ENCODE measurements at regions not wholly inside any gene's neighbourhood (a gene's known extent, or its start where the extent isn't known, plus 50 kb on each side); places are given as distances from the start of the nearest gene placed in this dataset.

DNA sequence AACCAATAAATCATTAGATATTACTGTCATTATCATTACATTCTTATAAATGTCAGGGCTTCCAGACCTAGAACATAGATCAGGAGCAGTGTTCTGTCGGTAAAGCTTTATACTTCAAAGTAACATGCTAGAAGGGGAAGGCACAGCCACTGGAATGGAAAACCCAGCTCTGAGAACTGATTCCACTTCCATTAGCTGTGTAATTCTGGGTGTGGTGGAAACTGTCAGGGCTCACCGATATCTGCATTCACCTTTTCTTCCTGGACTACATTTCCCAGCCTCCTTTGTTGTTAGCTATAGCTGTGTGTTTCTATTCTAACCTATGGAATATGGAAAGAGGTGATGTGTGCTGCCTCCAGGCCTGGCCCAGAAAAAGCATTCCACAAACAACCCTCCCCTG, 585.8 kb downstream of the BUD13 start:
- no peak overlapping the region for H3K4me2 ChIP-seq (ENCODE audit: low read length)
- no peaks in the 10 kb centered on the region for H3K79me1 ChIP-seq (ENCODE audit: low read length)
- H3K9me3 ChIP-seq (ENCODE audit: insufficient read depth, low read depth, low read length): peaks cover 1% of the 10 kb centered on the region
- H2AFZ ChIP-seq (ENCODE audit: insufficient read depth, low read length, poor library complexity): no peak overlapping the region
- no peak overlapping the region for H3K14ac ChIP-seq (ENCODE audit: low read length)
- H3K18ac ChIP-seq (ENCODE audit: low read length): no peak overlapping the region
- H3K36me3 ChIP-seq (ENCODE audit: control insufficient read depth in 1 of 2, insufficient read depth in 2 of 2, low read length in 2 of 2): no peaks in the 10 kb centered on the region
- no CpG with 5 or more reads among the region's 2 CpGs for WGBS (ENCODE audit: extremely low coverage, insufficient coverage, insufficient read length)
- H3K27me3 ChIP-seq (ENCODE audit: insufficient read depth, low read length): no peaks in the 10 kb centered on the region
- no peak overlapping the region for H3K27ac ChIP-seq (ENCODE audit: low read depth, low read length)
- no peak overlapping the region for H3K4ac ChIP-seq (ENCODE audit: low read depth, low read length)
- no peak overlapping the region for H2BK12ac ChIP-seq (ENCODE audit: low read length)
- no peak for DNase-seq
- no peak overlapping the region for H3K4me3 ChIP-seq (ENCODE audit: low read depth, low read length)
- no peak overlapping the region for H4K91ac ChIP-seq (ENCODE audit: low read depth, low read length)
- no peak overlapping the region for H4K8ac ChIP-seq (ENCODE audit: low read depth, low read length)
- no peak overlapping the region for H2BK120ac ChIP-seq (ENCODE audit: insufficient read depth, low read length, poor library complexity)
- no peak overlapping the region for H2BK5ac ChIP-seq (ENCODE audit: low read depth, low read length, poor library complexity)
- H3K79me2 ChIP-seq (ENCODE audit: control insufficient read depth, insufficient read depth, low read length, poor library complexity): no peaks in the 10 kb centered on the region
- H3K9ac ChIP-seq (ENCODE audit: low read length): no peak overlapping the region
- H3K4me1 ChIP-seq (ENCODE audit: control insufficient read depth in 1 of 2, insufficient read depth in 2 of 2, low read length in 2 of 2): no peaks in the 10 kb centered on the region
- H4K12ac ChIP-seq (ENCODE audit: low read depth, low read length): no peak overlapping the region
- no peak overlapping the region for H3K23ac ChIP-seq (ENCODE audit: low read length)
- H2AK5ac ChIP-seq (ENCODE audit: low read length): no peak overlapping the region

DNA sequence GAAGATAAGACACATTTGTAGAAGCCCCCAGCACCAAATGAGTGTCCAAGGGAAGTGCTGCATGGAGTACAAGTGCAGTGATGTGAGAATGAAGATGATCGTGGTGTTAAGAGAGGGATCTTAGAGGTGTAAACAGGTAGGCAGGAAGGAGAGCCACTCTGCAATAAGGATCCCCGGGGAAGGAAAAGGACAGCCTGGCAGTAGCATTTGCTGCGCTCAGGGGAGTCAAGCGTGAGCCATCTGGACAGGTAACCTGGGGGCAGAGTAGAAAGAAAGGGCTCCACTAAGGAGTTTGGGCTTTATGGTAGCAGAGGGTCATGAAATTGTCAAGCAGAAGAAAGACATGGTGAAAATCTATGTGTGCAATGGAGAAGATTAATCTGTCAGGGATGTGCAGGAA, 587.2 kb downstream of the BUD13 start:
- H2BK120ac ChIP-seq (ENCODE audit: insufficient read depth, low read length, poor library complexity): no peak overlapping the region
- no peak overlapping the region for H3K23ac ChIP-seq (ENCODE audit: low read length)
- H3K14ac ChIP-seq (ENCODE audit: low read length): no peak overlapping the region
- H3K4me1 ChIP-seq (ENCODE audit: control insufficient read depth in 1 of 2, insufficient read depth in 2 of 2, low read length in 2 of 2): no peaks in the 10 kb centered on the region
- no peak overlapping the region for H3K4me3 ChIP-seq (ENCODE audit: low read depth, low read length)
- no peak overlapping the region for H2AFZ ChIP-seq (ENCODE audit: insufficient read depth, low read length, poor library complexity)
- no peak overlapping the region for H2BK5ac ChIP-seq (ENCODE audit: low read depth, low read length, poor library complexity)
- no peak overlapping the region for H4K91ac ChIP-seq (ENCODE audit: low read depth, low read length)
- H2AK5ac ChIP-seq (ENCODE audit: low read length): no peak overlapping the region
- no peak for DNase-seq
- H4K8ac ChIP-seq (ENCODE audit: low read depth, low read length): no peak overlapping the region
- no peaks in the 10 kb centered on the region for H3K27me3 ChIP-seq (ENCODE audit: insufficient read depth, low read length)
- H3K36me3 ChIP-seq (ENCODE audit: control insufficient read depth in 1 of 2, insufficient read depth in 2 of 2, low read length in 2 of 2): no peaks in the 10 kb centered on the region
- H2BK12ac ChIP-seq (ENCODE audit: low read length): no peak overlapping the region
- H3K4me2 ChIP-seq (ENCODE audit: low read length): no peak overlapping the region
- no peaks in the 10 kb centered on the region for H3K79me2 ChIP-seq (ENCODE audit: control insufficient read depth, insufficient read depth, low read length, poor library complexity)
- no peak overlapping the region for H3K27ac ChIP-seq (ENCODE audit: low read depth, low read length)
- no peak overlapping the region for H3K9ac ChIP-seq (ENCODE audit: low read length)
- H3K4ac ChIP-seq (ENCODE audit: low read depth, low read length): no peak overlapping the region
- H3K9me3 ChIP-seq (ENCODE audit: insufficient read depth, low read depth, low read length): peaks cover 1% of the 10 kb centered on the region
- no peak overlapping the region for H4K12ac ChIP-seq (ENCODE audit: low read depth, low read length)
- 100% methylated on average over 1 of the region's 4 CpGs for WGBS (ENCODE audit: extremely low coverage, insufficient coverage, insufficient read length)
- no peak overlapping the region for H3K18ac ChIP-seq (ENCODE audit: low read length)
- H3K79me1 ChIP-seq (ENCODE audit: low read length): no peaks in the 10 kb centered on the region

DNA sequence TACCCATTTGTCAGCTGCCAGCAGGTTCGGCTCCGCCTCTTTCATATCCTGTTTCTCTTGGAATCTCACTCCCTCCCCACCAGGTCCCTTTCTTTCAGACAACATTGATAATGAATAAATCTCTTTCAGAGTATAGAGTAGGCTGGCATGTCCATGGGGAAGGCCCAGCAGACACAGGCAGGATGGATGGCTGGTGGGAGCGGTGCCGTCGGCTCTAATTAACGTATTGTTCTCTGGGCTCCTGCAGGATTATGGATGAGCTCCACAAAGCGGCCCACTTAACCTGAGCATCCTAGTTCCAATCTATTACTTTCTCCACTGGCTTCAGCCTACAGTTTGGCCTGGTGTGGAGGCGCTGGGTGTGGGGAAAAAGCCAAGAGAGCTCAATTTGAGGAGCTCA, 588.0 kb downstream of the BUD13 start:
- H3K4me2 ChIP-seq (ENCODE audit: low read length): no peak overlapping the region
- H2BK12ac ChIP-seq (ENCODE audit: low read length): no peak overlapping the region
- H4K12ac ChIP-seq (ENCODE audit: low read depth, low read length): no peak overlapping the region
- H3K14ac ChIP-seq (ENCODE audit: low read length): no peak overlapping the region
- no peak overlapping the region for H3K9ac ChIP-seq (ENCODE audit: low read length)
- H3K4me1 ChIP-seq (ENCODE audit: control insufficient read depth in 1 of 2, insufficient read depth in 2 of 2, low read length in 2 of 2): no peaks in the 10 kb centered on the region
- no peak overlapping the region for H2AK5ac ChIP-seq (ENCODE audit: low read length)
- peaks cover 1% of the 10 kb centered on the region for H3K9me3 ChIP-seq (ENCODE audit: insufficient read depth, low read depth, low read length)
- DNase-seq: no peak
- H2BK5ac ChIP-seq (ENCODE audit: low read depth, low read length, poor library complexity): no peak overlapping the region
- H3K27ac ChIP-seq (ENCODE audit: low read depth, low read length): no peak overlapping the region
- H3K4me3 ChIP-seq (ENCODE audit: low read depth, low read length): no peak overlapping the region
- no peaks in the 10 kb centered on the region for H3K79me2 ChIP-seq (ENCODE audit: control insufficient read depth, insufficient read depth, low read length, poor library complexity)
- no peak overlapping the region for H3K23ac ChIP-seq (ENCODE audit: low read length)
- no peak overlapping the region for H3K18ac ChIP-seq (ENCODE audit: low read length)
- WGBS (ENCODE audit: extremely low coverage, insufficient coverage, insufficient read length): no CpG with 5 or more reads among the region's 8 CpGs
- no peak overlapping the region for H2AFZ ChIP-seq (ENCODE audit: insufficient read depth, low read length, poor library complexity)
- no peak overlapping the region for H4K8ac ChIP-seq (ENCODE audit: low read depth, low read length)
- H3K36me3 ChIP-seq (ENCODE audit: control insufficient read depth in 1 of 2, insufficient read depth in 2 of 2, low read length in 2 of 2): no peaks in the 10 kb centered on the region
- no peak overlapping the region for H3K4ac ChIP-seq (ENCODE audit: low read depth, low read length)
- H2BK120ac ChIP-seq (ENCODE audit: insufficient read depth, low read length, poor library complexity): no peak overlapping the region
- no peak overlapping the region for H4K91ac ChIP-seq (ENCODE audit: low read depth, low read length)
- H3K27me3 ChIP-seq (ENCODE audit: insufficient read depth, low read length): no peaks in the 10 kb centered on the region
- no peaks in the 10 kb centered on the region for H3K79me1 ChIP-seq (ENCODE audit: low read length)

- no peaks in the 10 kb centered on the region for H3K79me2 ChIP-seq (ENCODE audit: control insufficient read depth, insufficient read depth, low read length, poor library complexity)
- H4K91ac ChIP-seq (ENCODE audit: low read depth, low read length): no peak overlapping the region
- no peak overlapping the region for H3K4me3 ChIP-seq (ENCODE audit: low read depth, low read length)
- DNase-seq: no peak
- no CpG with 5 or more reads among the region's 7 CpGs for WGBS (ENCODE audit: extremely low coverage, insufficient coverage, insufficient read length)
- H4K8ac ChIP-seq (ENCODE audit: low read depth, low read length): no peak overlapping the region
- H3K4me1 ChIP-seq (ENCODE audit: control insufficient read depth in 1 of 2, insufficient read depth in 2 of 2, low read length in 2 of 2): no peaks in the 10 kb centered on the region
- H2AK5ac ChIP-seq (ENCODE audit: low read length): no peak overlapping the region
- H2AFZ ChIP-seq (ENCODE audit: insufficient read depth, low read length, poor library complexity): no peak overlapping the region
- no peak overlapping the region for H3K9ac ChIP-seq (ENCODE audit: low read length)
- H3K79me1 ChIP-seq (ENCODE audit: low read length): no peaks in the 10 kb centered on the region
- no peak overlapping the region for H3K27ac ChIP-seq (ENCODE audit: low read depth, low read length)
- peaks cover 2% of the 10 kb centered on the region for H3K9me3 ChIP-seq (ENCODE audit: insufficient read depth, low read depth, low read length)
- H3K4me2 ChIP-seq (ENCODE audit: low read length): no peak overlapping the region
- H2BK5ac ChIP-seq (ENCODE audit: low read depth, low read length, poor library complexity): no peak overlapping the region
- H4K12ac ChIP-seq (ENCODE audit: low read depth, low read length): no peak overlapping the region
- no peaks in the 10 kb centered on the region for H3K27me3 ChIP-seq (ENCODE audit: insufficient read depth, low read length)
- no peak overlapping the region for H2BK12ac ChIP-seq (ENCODE audit: low read length)
- H3K4ac ChIP-seq (ENCODE audit: low read depth, low read length): no peak overlapping the region
- no peaks in the 10 kb centered on the region for H3K36me3 ChIP-seq (ENCODE audit: control insufficient read depth in 1 of 2, insufficient read depth in 2 of 2, low read length in 2 of 2)
- H3K14ac ChIP-seq (ENCODE audit: low read length): no peak overlapping the region
- no peak overlapping the region for H2BK120ac ChIP-seq (ENCODE audit: insufficient read depth, low read length, poor library complexity)
- no peak overlapping the region for H3K18ac ChIP-seq (ENCODE audit: low read length)
- no peak overlapping the region for H3K23ac ChIP-seq (ENCODE audit: low read length)
Observed at GRCh38 chr11:116182356-116182966, 590.3 kb downstream of the BUD13 start.

Data from trophoblast cell (in vitro differentiated cells and primary cell).